ENCODE measurements at regions not wholly inside any gene's neighbourhood (a gene's known extent, or its start where the extent isn't known, plus 50 kb on each side); places are given as distances from the start of the nearest gene placed in this dataset.

GRCh38 chr6:85126485-85127167 lies 323.3 kb upstream of the NT5E start:
- Histone ChIP-seq H3K4ac (ENCODE audit: low read depth, low read length) (no peak overlapping the region), H3K36me3 (ENCODE audit: control insufficient read depth, insufficient read depth, low read length) (no peaks in the 10 kb centered on the region), H3K56ac (ENCODE audit: extremely low read depth, insufficient read depth, low read length) (no peak overlapping the region), H3K27ac (ENCODE audit: insufficient read depth, low read length) (no peak overlapping the region), H3K79me1 (ENCODE audit: low read depth in 1 of 2, low read length in 2 of 2) (no peaks in the 10 kb centered on the region), H3K9me1 (ENCODE audit: insufficient read depth, low read length) (no peaks in the 10 kb centered on the region), H4K5ac (ENCODE audit: low read depth, low read length) (no peak overlapping the region), H3K27me3 (ENCODE audit: control insufficient read depth, insufficient read depth, low read length) (no peaks in the 10 kb centered on the region), H4K8ac (ENCODE audit: low read depth in 2 of 2, low read length in 2 of 2) (no peak overlapping the region), H2AK5ac (ENCODE audit: low read depth, low read length) (no peak overlapping the region), H2BK5ac (ENCODE audit: low read depth, low read length, poor library complexity, severe bottlenecking) (no peak overlapping the region), H3K14ac (replicated peaks; ENCODE audit: low read depth, low read length) (no peak overlapping the region), H3K23ac (ENCODE audit: low read depth, low read length) (no peak overlapping the region), H2AFZ (replicated peaks; ENCODE audit: low read length, poor library complexity) (peak overlapping the region; percentile 65), H2BK120ac (ENCODE audit: low read depth, low read length) (no peak overlapping the region), H2BK15ac (ENCODE audit: low read depth, low read length) (no peak overlapping the region), H3K4me3 (ENCODE audit: insufficient read depth, low read depth, low read length) (no peak overlapping the region), H2AK9ac (replicated peaks; ENCODE audit: low read depth, low read length, poor library complexity) (no peak overlapping the region), H3K18ac (ENCODE audit: low read depth, low read length) (no peak overlapping the region), H2BK20ac (ENCODE audit: low read depth, low read length) (no peak overlapping the region), H3K4me1 (ENCODE audit: control insufficient read depth, insufficient read depth, low read length) (no peaks in the 10 kb centered on the region), H3K9ac (ENCODE audit: low read depth, low read length) (no peak overlapping the region), H4K91ac (ENCODE audit: insufficient read depth, low read depth, low read length) (no peak overlapping the region), H3K4me2 (ENCODE audit: low read depth, low read length) (no peak overlapping the region), H3K9me3 (ENCODE audit: control insufficient read depth, insufficient read depth, low read length) (no peaks in the 10 kb centered on the region), H4K20me1 (ENCODE audit: insufficient read depth, low read length) (no peaks in the 10 kb centered on the region; the same call in 1 of the 2 replicates)
- BruUV-seq (replicated peaks): no TSS peak
- dilution Hi-C loops (cut with HindIII; ENCODE audit: low sequenced_read_pairs, unreplicated experiment) (no loop called here), in situ Hi-C loops (cut with MboI; ENCODE audit: low sequenced_read_pairs) (no loop called here), intact Hi-C loops (cut with micrococcal nuclease) (loop anchor here (10.0 kb wide), 1 partner anchor 702 kb away; no protein-coding TSS in a partner anchor)
- peak; percentile 2 for DNase-seq
- 45% methylated on average over 2 of the region's 11 CpGs; no CpG with 5 or more reads in 1 of the 2 experiments for WGBS, 2 experiments (ENCODE audit: extremely low coverage in 2 of 2, insufficient read length in 1 of 2)
- peak; percentile 37; the same call in 1 of the 2 replicates for TF ChIP-seq SMC3 (IDR thresholded peaks at IDR 0.05; ENCODE audit: low read depth, low read length)
- TF ChIP-seq CTCF (conservative IDR thresholded peaks at IDR 0.05; ENCODE audit: low read depth, low read length): peak; percentile 39
- peak; percentile 54 for TF ChIP-seq RAD21 (IDR thresholded peaks at IDR 0.05; ENCODE audit: low read length)
- TF ChIP-seq MAFK (IDR thresholded peaks at IDR 0.05; ENCODE audit: low read depth, low read length): no peak
- ATAC-seq (ENCODE audit: low read depth): peak; percentile 75
- CTCF ChIA-PET: no interaction called here
- POLR2A ChIA-PET (ENCODE audit: unreplicated experiment): no interaction called here

All from IMR-90 (cell line).